Progenitor cell of endocrine pancreas (in vitro differentiated cells): ENCODE measurements at regions not wholly inside any gene's neighbourhood (a gene's known extent, or its start where the extent isn't known, plus 50 kb on each side); places are given as distances from the start of the nearest gene placed in this dataset.
A peak's percentile ranks its signal among the peaks of the same experiment; 100 is the strongest.

Source experiments
- DNase-seq: peaks from one replicate; pipeline ENCODE4 v3.0.0; 2021; ENCODE audit warnings: low spot score; ENCODE audit not compliant: unreplicated experiment
- H3K27ac Mint-ChIP-seq: 2 replicates; pipeline ENCODE4 v1.8.0; 2021; ENCODE audit warnings: mild to moderate bottlenecking, moderate library complexity, mixed read lengths
- H3K27me3 Mint-ChIP-seq: 2 replicates; pipeline ENCODE4 v1.8.0; 2021; ENCODE audit warnings: mixed read lengths
- H3K36me3 Mint-ChIP-seq: 2 replicates; pipeline ENCODE4 v1.8.0; 2022; ENCODE audit warnings: mixed read lengths; ENCODE audit not compliant: insufficient read depth
- H3K4me1 Mint-ChIP-seq: 2 replicates; pipeline ENCODE4 v1.8.0; 2021; ENCODE audit warnings: low read depth, mixed read lengths
- H3K4me3 Mint-ChIP-seq: 2 replicates; pipeline ENCODE4 v1.8.0; 2021; ENCODE audit warnings: low read depth, mild to moderate bottlenecking, moderate library complexity, mixed read lengths
- H3K9me3 Mint-ChIP-seq: 2 replicates; pipeline ENCODE4 v1.8.0; 2021; ENCODE audit warnings: low read depth, mixed read lengths
- TF ChIP-seq, protein P1 (sequence below): fragments of 200-600 bp; sonication (generic); IDR thresholded peaks from one replicate; pipeline ENCODE4 v1.5.0; 2021; ENCODE audit warnings: antibody characterized with exemption, mild to moderate bottlenecking; ENCODE audit not compliant: unreplicated experiment

- Mint-ChIP-seq H3K27ac (no peak overlapping the region), H3K4me1 (no peaks in the 10 kb centered on the region), H3K36me3 (no peaks in the 10 kb centered on the region), H3K4me3 (no peak overlapping the region), H3K27me3 (no peaks in the 10 kb centered on the region), H3K9me3 (no peaks in the 10 kb centered on the region)
- no peak for DNase-seq
- TF ChIP-seq, protein P1, sequence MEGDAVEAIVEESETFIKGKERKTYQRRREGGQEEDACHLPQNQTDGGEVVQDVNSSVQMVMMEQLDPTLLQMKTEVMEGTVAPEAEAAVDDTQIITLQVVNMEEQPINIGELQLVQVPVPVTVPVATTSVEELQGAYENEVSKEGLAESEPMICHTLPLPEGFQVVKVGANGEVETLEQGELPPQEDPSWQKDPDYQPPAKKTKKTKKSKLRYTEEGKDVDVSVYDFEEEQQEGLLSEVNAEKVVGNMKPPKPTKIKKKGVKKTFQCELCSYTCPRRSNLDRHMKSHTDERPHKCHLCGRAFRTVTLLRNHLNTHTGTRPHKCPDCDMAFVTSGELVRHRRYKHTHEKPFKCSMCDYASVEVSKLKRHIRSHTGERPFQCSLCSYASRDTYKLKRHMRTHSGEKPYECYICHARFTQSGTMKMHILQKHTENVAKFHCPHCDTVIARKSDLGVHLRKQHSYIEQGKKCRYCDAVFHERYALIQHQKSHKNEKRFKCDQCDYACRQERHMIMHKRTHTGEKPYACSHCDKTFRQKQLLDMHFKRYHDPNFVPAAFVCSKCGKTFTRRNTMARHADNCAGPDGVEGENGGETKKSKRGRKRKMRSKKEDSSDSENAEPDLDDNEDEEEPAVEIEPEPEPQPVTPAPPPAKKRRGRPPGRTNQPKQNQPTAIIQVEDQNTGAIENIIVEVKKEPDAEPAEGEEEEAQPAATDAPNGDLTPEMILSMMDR = no peak
These were observed 313.9 kb upstream of the ROBO2 start for GRCh38 chr3:76726034-76726433.

GRCh38 chr3:76728426-76728825 lies 311.5 kb upstream of the ROBO2 start:
- TF ChIP-seq, protein P1 = no peak
- no peak for DNase-seq
- Mint-ChIP-seq H3K9me3 (no peaks in the 10 kb centered on the region), H3K27me3 (no peaks in the 10 kb centered on the region), H3K4me3 (no peak overlapping the region), H3K36me3 (peaks cover 3% of the 10 kb centered on the region), H3K4me1 (peaks cover 6% of the 10 kb centered on the region), H3K27ac (no peak overlapping the region)

DNA sequence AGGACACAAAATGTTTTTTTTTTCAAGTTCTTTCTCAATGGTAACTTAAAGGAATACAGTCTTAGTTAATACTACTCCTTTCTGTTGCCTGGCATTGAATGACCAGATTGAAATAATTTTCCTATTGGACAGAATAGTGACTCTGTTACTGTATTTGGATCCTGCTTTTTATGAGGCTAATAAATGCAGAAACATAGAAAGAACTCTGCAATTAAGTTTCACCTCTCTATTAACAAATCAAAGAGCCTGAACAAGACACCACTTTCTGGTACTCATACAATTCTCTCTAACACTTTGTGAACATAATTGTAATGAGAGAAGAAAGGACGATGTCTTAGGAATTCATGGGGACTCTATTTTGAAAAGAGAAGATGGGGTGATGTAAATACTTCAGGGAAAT lies 308.4 kb upstream of the ROBO2 start:
- Mint-ChIP-seq H3K27ac (no peak overlapping the region), H3K4me1 (peaks cover 6% of the 10 kb centered on the region), H3K4me3 (no peak overlapping the region), H3K36me3 (peaks cover 5% of the 10 kb centered on the region), H3K27me3 (no peaks in the 10 kb centered on the region), H3K9me3 (peaks cover 8% of the 10 kb centered on the region)
- TF ChIP-seq, protein P1 = no peak
- DNase-seq = no peak

DNA sequence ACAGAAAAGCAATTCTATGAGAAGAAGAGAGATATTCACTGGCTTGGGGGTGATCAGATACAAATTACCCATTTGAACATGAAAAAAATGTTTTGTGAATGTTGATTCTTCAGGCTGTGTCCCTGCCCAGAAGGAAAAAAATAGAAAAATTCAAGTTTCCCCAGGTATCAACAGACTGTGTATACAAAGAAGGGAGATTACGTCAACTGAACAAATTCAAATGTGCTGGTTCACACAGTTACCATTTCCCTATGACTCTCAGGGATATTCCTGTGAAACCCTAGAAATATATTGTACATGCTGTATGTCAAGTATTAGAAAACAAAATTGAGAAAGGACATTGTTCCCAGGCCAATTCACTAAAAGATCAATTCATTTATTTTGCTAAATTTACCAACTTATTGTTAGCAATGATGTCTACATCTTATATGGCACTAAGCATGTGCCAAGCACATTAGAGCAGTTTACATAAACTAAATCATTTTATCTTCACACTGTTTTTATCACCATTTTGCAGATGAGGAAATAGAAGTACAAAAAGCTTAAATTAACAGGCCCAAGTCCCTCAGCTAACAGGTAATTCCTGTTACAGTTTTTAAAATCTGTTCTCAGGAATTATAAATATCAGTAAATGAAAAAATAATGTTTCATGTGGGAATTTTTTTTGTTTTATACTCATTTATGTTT lies 306.7 kb upstream of the ROBO2 start:
- Mint-ChIP-seq H3K4me3 (no peak overlapping the region), H3K27me3 (no peaks in the 10 kb centered on the region)

GRCh38 chr3:76735152-76735551 lies 304.7 kb upstream of the ROBO2 start:
- H3K9me3 Mint-ChIP-seq = peaks cover 12% of the 10 kb centered on the region
- no peak for DNase-seq
- TF ChIP-seq, protein P1 = no peak
- no peak overlapping the region for H3K4me3 Mint-ChIP-seq
- H3K4me1 Mint-ChIP-seq = peaks cover 6% of the 10 kb centered on the region
- H3K27me3 Mint-ChIP-seq = no peaks in the 10 kb centered on the region
- peaks cover 5% of the 10 kb centered on the region for H3K36me3 Mint-ChIP-seq
- H3K27ac Mint-ChIP-seq = no peak overlapping the region

More for the DNA sequence above, 306.7 kb upstream of the ROBO2 start:
- no peak for DNase-seq
- Mint-ChIP-seq H3K4me1 (peaks cover 6% of the 10 kb centered on the region), H3K27ac (peak overlapping the region; percentile 33), H3K36me3 (peaks cover 5% of the 10 kb centered on the region), H3K9me3 (peaks cover 8% of the 10 kb centered on the region)
- TF ChIP-seq, protein P1 = no peak
